Nephron (organoid): ENCODE measurements at regions not wholly inside any gene's neighbourhood (a gene's known extent, or its start where the extent isn't known, plus 50 kb on each side); places are given as distances from the start of the nearest gene placed in this dataset.

Source experiments
- H3K27ac Mint-ChIP-seq, 3 experiments: 2 replicates each; pipeline ENCODE4 v1.8.0; 2020; ENCODE audit warnings: mixed read lengths in 3 of 3, mild to moderate bottlenecking in 2 of 3, moderate library complexity in 1 of 3
- H3K27me3 Mint-ChIP-seq: 2 replicates; pipeline ENCODE4 v1.8.0; 2021; ENCODE audit warnings: low read depth, mild to moderate bottlenecking, moderate library complexity, mixed read lengths
- H3K36me3 Mint-ChIP-seq: 2 replicates; pipeline ENCODE4 v1.8.0; 2020; ENCODE audit warnings: low read depth, mixed read lengths
- H3K4me1 Mint-ChIP-seq: 2 replicates; pipeline ENCODE4 v1.8.0; 2020; ENCODE audit warnings: mixed read lengths
- H3K4me3 Mint-ChIP-seq, 3 experiments: 2 replicates each; pipeline ENCODE4 v1.8.0; 2020; ENCODE audit warnings: mild to moderate bottlenecking in 3 of 3, mixed read lengths in 3 of 3, moderate library complexity in 2 of 3
- H3K9me3 Mint-ChIP-seq: 2 replicates; pipeline ENCODE4 v1.8.0; 2020; ENCODE audit warnings: mixed read lengths
- TF ChIP-seq, protein P1 (sequence below), 3 experiments: fragments of 200-600 bp; sonication (generic); IDR thresholded peaks; one replicate each; pipeline ENCODE4 v1.5.0; 2021; ENCODE audit warnings: antibody characterized with exemption in 3 of 3; ENCODE audit not compliant: unreplicated experiment in 3 of 3

DNA sequence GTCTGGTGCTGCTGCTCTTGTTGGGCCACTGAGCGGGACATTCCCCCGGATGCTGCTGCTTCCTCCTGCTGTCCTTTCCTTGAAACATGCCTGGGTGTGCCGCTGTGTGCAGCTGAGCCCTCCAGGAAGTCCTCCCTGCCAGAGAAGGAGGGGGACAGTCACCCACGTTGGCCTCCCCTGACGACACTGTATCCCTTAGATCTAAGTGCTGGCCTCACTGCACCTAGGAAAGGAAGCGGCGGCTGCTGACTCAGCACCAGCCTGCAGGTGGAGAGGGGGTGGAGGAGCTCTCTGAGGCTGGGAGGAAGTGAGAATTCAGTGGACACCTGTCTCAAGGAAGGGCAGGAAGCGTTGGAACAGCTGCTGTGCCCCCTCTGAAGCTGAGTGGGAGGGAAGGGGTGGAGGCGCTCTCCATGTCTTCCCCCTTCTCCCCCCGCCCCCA, 239.8 kb downstream of the HAUS1 start:
- no peak overlapping the region for H3K4me3 Mint-ChIP-seq
- TF ChIP-seq, protein P1, sequence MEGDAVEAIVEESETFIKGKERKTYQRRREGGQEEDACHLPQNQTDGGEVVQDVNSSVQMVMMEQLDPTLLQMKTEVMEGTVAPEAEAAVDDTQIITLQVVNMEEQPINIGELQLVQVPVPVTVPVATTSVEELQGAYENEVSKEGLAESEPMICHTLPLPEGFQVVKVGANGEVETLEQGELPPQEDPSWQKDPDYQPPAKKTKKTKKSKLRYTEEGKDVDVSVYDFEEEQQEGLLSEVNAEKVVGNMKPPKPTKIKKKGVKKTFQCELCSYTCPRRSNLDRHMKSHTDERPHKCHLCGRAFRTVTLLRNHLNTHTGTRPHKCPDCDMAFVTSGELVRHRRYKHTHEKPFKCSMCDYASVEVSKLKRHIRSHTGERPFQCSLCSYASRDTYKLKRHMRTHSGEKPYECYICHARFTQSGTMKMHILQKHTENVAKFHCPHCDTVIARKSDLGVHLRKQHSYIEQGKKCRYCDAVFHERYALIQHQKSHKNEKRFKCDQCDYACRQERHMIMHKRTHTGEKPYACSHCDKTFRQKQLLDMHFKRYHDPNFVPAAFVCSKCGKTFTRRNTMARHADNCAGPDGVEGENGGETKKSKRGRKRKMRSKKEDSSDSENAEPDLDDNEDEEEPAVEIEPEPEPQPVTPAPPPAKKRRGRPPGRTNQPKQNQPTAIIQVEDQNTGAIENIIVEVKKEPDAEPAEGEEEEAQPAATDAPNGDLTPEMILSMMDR (IDR thresholded peaks at IDR 0.05; ENCODE audit: unreplicated experiment in 3 of 3), result no peak

DNA sequence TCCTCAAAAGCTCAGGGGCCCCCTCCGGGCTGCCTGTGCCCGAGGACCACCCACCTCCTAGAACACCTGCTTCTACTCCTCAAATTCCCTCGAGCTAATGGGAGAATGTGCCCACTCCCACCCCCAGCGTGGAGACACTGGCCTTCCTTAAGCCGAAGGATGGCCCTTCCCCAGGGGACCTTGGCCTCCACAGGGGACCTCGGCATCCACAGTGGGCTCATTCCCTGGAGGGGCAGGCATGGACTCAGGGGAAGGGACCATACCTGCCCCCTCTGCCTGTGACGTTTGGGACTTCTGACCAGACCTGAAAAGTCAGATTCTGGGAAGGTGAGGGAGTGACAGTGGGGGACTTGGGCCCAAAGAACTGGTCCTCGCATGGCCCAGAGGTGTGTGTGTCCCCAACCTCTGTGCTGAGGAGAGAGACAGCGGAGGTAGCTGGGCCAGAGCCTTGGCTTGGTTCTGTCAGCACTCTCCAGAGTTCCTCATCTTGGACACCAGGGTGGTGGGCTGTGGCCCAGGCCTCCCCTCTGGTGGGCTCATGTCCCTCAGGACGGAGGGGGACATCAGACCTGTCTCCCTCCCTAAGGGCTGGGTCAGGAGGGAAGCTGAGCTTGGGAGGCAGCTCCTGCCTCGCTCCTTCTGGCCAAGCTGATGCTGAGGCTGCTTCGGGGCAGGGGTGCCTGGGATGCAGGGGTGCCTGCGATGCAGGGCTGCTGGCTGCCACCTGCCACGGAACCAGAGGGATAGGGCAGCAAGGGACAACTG, 240.4 kb downstream of the HAUS1 start:
- peaks cover 3% of the 10 kb centered on the region for H3K36me3 Mint-ChIP-seq
- H3K9me3 Mint-ChIP-seq, result no peaks in the 10 kb centered on the region
- peaks cover 40% of the 10 kb centered on the region for H3K4me1 Mint-ChIP-seq
- H3K27ac Mint-ChIP-seq, result no peak overlapping the region
- H3K4me3 Mint-ChIP-seq, result no peak overlapping the region
- TF ChIP-seq, protein P1 (IDR thresholded peaks at IDR 0.05; ENCODE audit: unreplicated experiment in 3 of 3), result no peak
- peaks cover 3% of the 10 kb centered on the region for H3K27me3 Mint-ChIP-seq

More for the DNA sequence above, 239.8 kb downstream of the HAUS1 start:
- H3K4me1 Mint-ChIP-seq, result peaks cover 47% of the 10 kb centered on the region
- peaks cover 3% of the 10 kb centered on the region for H3K27me3 Mint-ChIP-seq
- peaks cover 3% of the 10 kb centered on the region for H3K36me3 Mint-ChIP-seq
- H3K27ac Mint-ChIP-seq, result peak overlapping the region in 1 of 3 experiments; percentile 79
- no peaks in the 10 kb centered on the region for H3K9me3 Mint-ChIP-seq

DNA sequence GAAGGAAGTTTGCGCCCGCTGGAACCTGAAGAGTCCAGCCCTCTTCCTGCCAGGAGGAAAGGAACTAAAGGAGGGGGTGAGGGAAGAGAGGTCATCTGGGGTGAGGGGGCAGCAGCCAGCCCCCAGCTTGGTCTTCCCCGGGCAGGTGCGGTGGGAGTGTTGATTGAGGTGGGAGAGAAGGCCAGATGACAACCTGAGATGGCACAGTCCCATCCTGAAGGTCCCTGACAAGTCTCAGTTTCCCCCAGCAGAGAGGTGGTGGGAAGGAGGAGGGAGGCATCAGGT, 240.9 kb downstream of the HAUS1 start:
- peaks cover 3% of the 10 kb centered on the region for H3K36me3 Mint-ChIP-seq
- H3K4me1 Mint-ChIP-seq, result peaks cover 36% of the 10 kb centered on the region
- H3K27me3 Mint-ChIP-seq, result peaks cover 3% of the 10 kb centered on the region
- H3K27ac Mint-ChIP-seq, result no peak overlapping the region
- no peaks in the 10 kb centered on the region for H3K9me3 Mint-ChIP-seq
- H3K4me3 Mint-ChIP-seq, result no peak overlapping the region
- TF ChIP-seq, protein P1 (IDR thresholded peaks at IDR 0.05; ENCODE audit: unreplicated experiment in 3 of 3), result no peak

DNA sequence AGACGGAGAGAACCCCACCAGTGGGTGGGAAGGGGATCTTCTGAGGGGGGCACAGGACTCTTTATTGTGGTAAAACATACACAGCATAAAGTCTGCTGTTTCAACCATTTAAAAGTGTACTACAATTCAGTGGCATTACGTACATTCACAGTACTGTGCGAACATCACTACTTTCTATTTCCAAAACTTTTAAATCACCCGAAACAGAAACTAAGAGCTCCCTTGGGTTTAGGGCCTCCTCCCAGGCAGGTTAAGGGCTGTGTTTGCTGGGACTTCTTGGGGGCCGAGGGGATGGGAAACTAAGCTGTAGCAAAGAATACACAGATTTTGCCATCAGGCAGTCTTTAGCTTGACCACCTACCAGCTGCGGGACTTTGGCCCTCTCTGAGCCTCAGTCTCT, 242.0 kb downstream of the HAUS1 start:
- TF ChIP-seq, protein P1 (IDR thresholded peaks at IDR 0.05; ENCODE audit: unreplicated experiment in 3 of 3), result no peak
- no peak overlapping the region for H3K27ac Mint-ChIP-seq
- peaks cover 2% of the 10 kb centered on the region for H3K27me3 Mint-ChIP-seq
- H3K4me1 Mint-ChIP-seq, result peaks cover 34% of the 10 kb centered on the region
- peaks cover 3% of the 10 kb centered on the region for H3K36me3 Mint-ChIP-seq
- H3K4me3 Mint-ChIP-seq, result no peak overlapping the region
- no peaks in the 10 kb centered on the region for H3K9me3 Mint-ChIP-seq

DNA sequence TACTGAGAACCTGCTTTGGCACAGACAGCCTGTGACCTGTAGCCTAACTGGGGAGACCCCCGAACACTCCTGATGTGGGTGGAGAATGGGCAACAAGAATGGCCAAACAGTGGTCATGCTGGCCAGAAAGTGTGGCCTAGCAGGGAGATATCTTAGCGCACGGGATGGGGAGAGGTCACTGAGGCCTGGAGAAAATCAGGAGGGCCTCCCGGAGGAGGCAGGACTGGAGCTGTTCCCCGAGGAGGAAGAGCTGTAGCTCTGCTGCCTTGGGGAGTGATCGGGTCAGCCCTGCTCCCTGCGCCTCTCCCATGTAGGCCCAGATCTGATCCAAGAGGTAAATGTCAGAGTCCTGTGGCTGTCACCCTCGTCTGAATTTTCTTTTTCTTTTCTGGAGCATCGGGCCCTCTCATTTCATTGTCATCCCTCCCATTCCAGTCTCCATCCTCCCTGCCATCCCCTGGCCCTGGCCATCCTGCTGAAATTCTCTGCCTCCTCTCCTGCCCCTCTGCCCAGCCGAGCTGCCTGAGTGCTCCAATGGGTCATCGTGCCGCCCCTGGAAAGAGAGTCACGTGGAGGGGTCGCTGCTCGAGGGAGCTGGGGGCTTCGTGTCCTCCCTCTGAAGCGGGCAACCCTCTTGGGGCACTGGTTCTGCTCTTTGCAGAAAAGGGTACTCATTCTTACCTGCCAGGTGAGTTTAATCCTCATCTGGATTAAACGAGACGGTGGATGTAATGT, 242.9 kb downstream of the HAUS1 start:
- Mint-ChIP-seq H3K4me3 (no peak overlapping the region), H3K9me3 (no peaks in the 10 kb centered on the region), H3K36me3 (peaks cover 3% of the 10 kb centered on the region), H3K27ac (no peak overlapping the region), H3K27me3 (no peaks in the 10 kb centered on the region), H3K4me1 (peaks cover 29% of the 10 kb centered on the region)
- TF ChIP-seq, protein P1 (IDR thresholded peaks at IDR 0.05; ENCODE audit: unreplicated experiment in 3 of 3), result no peak
